GM12892 (cell line): ENCODE measurements at regions not wholly inside any gene's neighbourhood (a gene's known extent, or its start where the extent isn't known, plus 50 kb on each side); places are given as distances from the start of the nearest gene placed in this dataset.

Source experiments
- POLR2A ChIP-seq: IDR thresholded peaks from 2 replicates; pipeline ENCODE4 v1.6.1; 2011; ENCODE audit warnings: low read depth, low read length, control low read depth
- POLR2AphosphoS5 ChIP-seq: IDR thresholded peaks from 2 replicates; pipeline ENCODE4 v1.6.1; 2011; ENCODE audit warnings: low read depth, low read length, control low read depth

- no peak for TF ChIP-seq POLR2AphosphoS5
- TF ChIP-seq POLR2A = no peak
Measured at GRCh38 chr16:35405526-35405925, 1946.1 kb downstream of the TP53TG3F start.
